ENCODE measurements at regions not wholly inside any gene's neighbourhood (a gene's known extent, or its start where the extent isn't known, plus 50 kb on each side); places are given as distances from the start of the nearest gene placed in this dataset.

DNA sequence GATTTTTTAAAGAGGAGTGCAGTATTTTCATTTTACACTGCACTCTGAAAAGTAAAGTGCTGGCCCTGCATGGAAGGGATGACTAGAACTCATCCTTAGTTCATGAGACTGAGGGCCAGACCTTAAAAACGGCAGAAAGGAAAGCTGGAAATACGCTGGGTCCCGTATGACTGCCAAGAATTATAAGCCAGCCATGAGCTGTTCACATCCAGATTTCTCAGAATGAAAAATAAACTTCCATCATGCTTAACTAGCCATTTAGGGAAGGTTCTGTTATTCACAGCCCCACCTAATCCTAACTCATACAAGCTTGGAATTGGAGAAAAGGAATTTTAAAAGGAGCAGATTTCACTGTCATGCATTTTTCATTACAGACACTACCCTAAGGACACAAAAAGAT is 894.4 kb downstream of the FAT4 start:
- TF ChIP-seq CTCF (IDR thresholded peaks at IDR 0.05; ENCODE audit: extremely low read depth in 1 of 2, insufficient read depth in 1 of 2, low read depth in 1 of 2, low read length in 2 of 2) (no peak), POLR2A (IDR thresholded peaks at IDR 0.05; ENCODE audit: low read depth, low read length) (no peak), EZH2 (IDR thresholded peaks at IDR 0.05; ENCODE audit: borderline replicate concordance, low read depth, low read length, severe bottlenecking) (no peak), POLR2AphosphoS5 (IDR thresholded peaks at IDR 0.05; ENCODE audit: insufficient read depth, low read depth, low read length) (no peak), FOS (IDR thresholded peaks at IDR 0.05; ENCODE audit: borderline replicate concordance, insufficient read depth, low read length) (no peak), MYC (IDR thresholded peaks at IDR 0.05; ENCODE audit: low read depth, low read length) (no peak), MAX (IDR thresholded peaks at IDR 0.05; ENCODE audit: insufficient read depth, insufficient read length) (no peak), JUN (IDR thresholded peaks at IDR 0.05; ENCODE audit: borderline replicate concordance, insufficient read depth, insufficient read length, low read depth) (no peak)
